GM18526 (cell line): ENCODE measurements at regions not wholly inside any gene's neighbourhood (a gene's known extent, or its start where the extent isn't known, plus 50 kb on each side); places are given as distances from the start of the nearest gene placed in this dataset.

Source experiments
- POLR2A ChIP-seq: IDR thresholded peaks from 3 replicates; pipeline ENCODE4 v1.6.1; 2011; ENCODE audit not compliant: insufficient read length; ENCODE audit errors: extremely low read depth

GRCh38 chr14:71474301-71475265 is 457.6 kb upstream of the RGS6 start:
- TF ChIP-seq POLR2A, result no peak

DNA sequence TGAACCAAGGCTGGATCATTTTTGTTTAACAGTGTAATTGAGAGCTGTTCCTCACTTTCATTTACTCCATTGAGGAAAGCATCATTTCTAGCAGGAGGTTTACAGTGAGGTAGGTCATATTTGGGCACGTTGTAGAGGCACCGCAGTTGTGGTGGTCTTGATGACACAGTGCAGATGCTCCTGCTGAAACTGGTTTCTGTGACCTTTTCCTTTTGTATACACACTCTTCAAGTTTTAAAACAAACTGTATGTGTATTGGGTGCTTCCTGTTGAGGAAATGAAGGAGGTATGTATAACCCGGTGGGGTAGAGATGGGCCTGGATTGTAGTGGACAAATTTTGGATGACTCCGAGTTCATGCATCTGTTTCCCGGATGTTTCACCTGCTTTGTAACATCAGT is 456.3 kb upstream of the RGS6 start:
- no peak for TF ChIP-seq POLR2A

GRCh38 chr14:71478542-71478941 is 453.7 kb upstream of the RGS6 start:
- no peak for TF ChIP-seq POLR2A

GRCh38 chr14:71481021-71481654 is 451.1 kb upstream of the RGS6 start:
- no peak for TF ChIP-seq POLR2A

DNA sequence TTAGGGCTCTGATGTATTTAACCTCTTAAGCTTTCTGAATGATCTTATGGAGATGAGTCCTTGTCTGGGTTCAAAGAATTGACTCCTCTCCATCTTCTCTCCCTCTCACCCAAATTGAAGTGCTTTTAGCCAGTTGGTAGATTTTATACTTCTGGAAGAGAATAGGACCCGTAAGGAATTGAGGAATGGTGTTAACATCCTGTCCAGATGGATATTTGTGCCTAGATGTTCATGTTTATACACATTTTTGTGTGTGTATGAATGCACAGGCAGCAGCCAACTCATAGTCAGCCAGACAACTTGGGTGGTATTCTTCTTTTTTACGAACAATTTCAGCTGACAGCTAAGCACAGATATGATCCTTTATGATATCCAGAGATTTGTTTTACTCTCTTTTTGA is 449.6 kb upstream of the RGS6 start:
- no peak for TF ChIP-seq POLR2A

- TF ChIP-seq POLR2A, result no peak
Measured at GRCh38 chr14:71483154-71483553, 449.1 kb upstream of the RGS6 start.

GRCh38 chr14:71485833-71486232 is 446.4 kb upstream of the RGS6 start:
- TF ChIP-seq POLR2A, result no peak

DNA sequence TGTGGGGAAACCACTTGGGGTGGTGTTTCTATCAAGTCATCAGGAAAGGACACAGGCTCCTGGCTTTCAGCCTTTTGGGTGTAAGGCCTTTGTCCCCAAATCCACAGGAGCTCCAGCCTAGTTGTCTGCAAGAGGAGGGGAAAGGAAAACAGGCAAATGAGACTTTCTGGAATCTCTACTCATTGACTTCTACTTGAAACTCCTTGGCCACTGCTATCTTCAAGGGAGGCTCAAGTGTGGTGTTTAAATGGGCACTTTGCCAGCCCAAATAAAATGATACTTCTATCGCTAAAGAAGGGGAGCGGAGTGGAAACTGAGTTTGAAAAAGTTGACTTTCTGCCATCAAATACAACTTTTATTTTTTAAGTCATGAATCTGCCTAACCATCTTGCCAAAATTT is 445.9 kb upstream of the RGS6 start:
- no peak for TF ChIP-seq POLR2A

- no peak for TF ChIP-seq POLR2A
Measured at GRCh38 chr14:71487449-71487848, 444.8 kb upstream of the RGS6 start.

DNA sequence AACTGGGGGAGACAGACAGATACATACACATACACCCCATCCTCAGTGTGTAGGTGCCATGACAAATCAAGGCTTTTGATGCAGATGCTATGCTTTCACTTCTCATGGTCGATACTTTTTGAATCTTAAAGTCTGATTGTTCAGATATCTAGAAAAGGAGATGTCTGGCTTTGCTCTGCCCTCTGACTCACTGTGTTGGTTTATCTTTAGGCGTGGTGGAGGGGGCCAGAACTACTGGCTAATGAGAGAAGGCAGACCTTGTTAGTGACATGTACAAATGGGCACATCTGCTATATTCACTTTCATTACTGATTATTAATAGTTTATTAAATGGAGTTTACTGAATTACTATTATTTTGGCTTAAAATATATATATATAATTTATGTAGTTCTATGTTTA is 444.3 kb upstream of the RGS6 start:
- no peak for TF ChIP-seq POLR2A

DNA sequence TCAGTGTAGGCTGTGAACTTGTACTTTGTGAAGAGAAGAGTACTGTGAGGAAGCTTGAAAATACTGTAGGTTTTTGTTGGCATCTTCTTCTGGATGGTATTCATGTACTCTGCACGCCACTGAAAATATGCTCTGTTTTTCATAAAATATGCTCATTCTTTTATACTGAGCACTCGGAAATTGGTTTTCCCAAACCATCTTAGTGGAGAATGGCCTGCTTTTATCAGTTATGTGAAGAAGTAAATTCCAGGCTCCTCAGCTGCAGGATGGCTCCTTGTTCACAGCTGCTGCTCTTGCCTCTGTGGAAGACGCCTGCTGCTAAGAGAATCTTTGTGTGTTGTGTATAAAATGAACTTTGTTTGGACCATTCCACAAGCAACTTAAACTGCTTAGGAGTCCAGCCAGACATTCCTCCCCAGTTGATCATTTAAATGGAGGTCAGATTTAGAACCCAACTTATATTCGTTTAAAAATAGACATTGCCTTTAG is 443.5 kb upstream of the RGS6 start:
- TF ChIP-seq POLR2A, result no peak

DNA sequence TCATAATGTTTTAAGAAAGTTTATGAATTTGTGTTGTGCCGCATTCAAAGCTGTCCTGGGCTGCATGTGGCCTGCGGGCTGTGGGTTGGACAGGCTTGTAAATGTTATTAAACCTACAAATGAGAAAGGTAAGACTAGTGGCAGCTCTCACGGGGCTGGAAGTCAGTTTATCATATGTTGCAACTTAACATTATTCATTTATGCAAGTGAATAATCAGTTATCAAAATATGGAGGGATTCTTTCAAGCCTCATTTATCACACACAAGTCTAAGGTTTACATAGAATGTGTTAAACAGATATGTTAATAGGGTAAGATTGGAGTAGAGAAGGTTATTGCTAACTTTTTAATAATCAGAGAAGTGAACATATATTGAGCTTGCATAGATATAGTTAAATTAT is 442.5 kb upstream of the RGS6 start:
- no peak for TF ChIP-seq POLR2A

DNA sequence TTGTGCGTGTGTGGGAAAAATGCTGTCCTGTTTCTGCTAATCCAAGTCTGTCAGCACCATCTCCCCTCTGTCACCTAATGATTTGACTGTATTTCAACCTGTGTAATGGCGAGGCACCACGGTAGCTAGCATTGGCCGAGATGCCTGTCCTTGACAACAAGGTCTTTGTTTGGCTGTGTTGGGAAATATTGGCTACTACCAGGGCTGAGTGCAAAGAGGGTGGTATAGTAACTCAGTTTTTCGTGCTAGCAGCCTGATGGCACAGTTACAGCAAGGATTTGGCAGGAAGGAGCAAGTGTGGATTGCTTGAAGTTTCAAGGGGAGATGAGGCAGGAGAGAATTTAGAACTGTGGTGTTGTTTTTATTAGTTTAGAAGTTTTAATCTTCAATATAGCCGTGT is 440.3 kb upstream of the RGS6 start:
- no peak for TF ChIP-seq POLR2A

DNA sequence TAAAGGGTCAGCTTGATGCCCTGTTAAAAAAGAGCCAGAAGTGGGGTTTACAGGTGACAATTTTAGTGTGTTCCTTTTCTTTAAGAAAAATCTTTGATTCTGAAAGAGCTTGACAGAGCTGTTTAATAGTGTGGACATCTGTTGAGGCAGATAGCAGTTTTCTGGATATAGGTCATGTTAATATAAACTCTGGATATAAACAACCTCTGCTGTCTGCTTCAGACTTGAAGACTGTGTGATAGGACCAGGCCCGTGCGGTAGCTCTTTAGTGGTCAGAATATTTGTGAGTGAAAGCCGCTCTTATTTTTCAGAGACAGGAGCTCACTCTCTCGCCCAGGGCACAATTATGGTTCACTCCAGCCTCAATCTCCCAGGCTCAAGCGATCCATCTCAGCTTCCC is 439.9 kb upstream of the RGS6 start:
- no peak for TF ChIP-seq POLR2A

GRCh38 chr14:71497645-71498086 is 434.6 kb upstream of the RGS6 start:
- no peak for TF ChIP-seq POLR2A

GRCh38 chr14:71498212-71498611 is 434.0 kb upstream of the RGS6 start:
- TF ChIP-seq POLR2A, result no peak

DNA sequence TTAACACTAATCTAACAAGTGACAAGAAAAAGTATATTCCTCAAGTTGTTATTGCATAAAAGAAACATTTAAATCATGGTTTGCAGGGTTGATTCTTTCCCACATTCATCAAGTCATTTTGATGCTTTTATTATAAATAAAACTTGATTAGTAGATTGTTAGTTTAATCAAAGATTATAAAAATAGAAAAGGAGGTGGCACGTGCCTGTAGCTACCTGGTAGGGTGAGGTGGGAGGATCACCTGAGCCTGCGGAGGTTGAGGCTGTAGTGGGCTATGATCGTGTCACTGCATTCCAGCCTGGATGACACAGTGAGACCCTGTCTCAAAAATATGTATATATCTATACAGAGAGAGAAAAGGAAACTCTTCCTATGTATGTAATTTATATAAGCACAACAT is 433.2 kb upstream of the RGS6 start:
- TF ChIP-seq POLR2A, result no peak

GRCh38 chr14:71507681-71508080 is 424.5 kb upstream of the RGS6 start:
- no peak for TF ChIP-seq POLR2A
